ENCODE measurements at regions not wholly inside any gene's neighbourhood (a gene's known extent, or its start where the extent isn't known, plus 50 kb on each side); places are given as distances from the start of the nearest gene placed in this dataset.

DNA sequence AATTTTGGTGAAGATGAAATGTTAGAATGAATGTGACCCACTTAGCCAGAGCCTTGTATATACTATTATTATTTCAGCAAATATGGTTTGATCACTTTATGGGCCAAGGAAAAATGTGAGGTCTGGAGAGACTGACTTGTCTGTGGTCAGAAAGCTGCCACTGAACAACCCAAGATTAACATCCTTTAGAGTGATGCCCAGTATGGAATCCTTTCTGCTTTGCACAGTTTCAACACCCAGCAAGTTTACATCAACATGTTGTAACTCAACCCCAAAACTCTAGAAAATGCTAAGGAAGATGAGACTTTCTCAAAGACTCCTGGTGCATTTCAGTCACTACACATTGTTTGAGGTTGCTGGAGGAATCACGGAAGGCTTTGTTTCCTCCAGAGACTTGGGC is 107.7 kb downstream of the SNX19 start:
- TF ChIP-seq, protein P1, sequence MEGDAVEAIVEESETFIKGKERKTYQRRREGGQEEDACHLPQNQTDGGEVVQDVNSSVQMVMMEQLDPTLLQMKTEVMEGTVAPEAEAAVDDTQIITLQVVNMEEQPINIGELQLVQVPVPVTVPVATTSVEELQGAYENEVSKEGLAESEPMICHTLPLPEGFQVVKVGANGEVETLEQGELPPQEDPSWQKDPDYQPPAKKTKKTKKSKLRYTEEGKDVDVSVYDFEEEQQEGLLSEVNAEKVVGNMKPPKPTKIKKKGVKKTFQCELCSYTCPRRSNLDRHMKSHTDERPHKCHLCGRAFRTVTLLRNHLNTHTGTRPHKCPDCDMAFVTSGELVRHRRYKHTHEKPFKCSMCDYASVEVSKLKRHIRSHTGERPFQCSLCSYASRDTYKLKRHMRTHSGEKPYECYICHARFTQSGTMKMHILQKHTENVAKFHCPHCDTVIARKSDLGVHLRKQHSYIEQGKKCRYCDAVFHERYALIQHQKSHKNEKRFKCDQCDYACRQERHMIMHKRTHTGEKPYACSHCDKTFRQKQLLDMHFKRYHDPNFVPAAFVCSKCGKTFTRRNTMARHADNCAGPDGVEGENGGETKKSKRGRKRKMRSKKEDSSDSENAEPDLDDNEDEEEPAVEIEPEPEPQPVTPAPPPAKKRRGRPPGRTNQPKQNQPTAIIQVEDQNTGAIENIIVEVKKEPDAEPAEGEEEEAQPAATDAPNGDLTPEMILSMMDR (IDR thresholded peaks at IDR 0.05; ENCODE audit: unreplicated experiment), result no peak

DNA sequence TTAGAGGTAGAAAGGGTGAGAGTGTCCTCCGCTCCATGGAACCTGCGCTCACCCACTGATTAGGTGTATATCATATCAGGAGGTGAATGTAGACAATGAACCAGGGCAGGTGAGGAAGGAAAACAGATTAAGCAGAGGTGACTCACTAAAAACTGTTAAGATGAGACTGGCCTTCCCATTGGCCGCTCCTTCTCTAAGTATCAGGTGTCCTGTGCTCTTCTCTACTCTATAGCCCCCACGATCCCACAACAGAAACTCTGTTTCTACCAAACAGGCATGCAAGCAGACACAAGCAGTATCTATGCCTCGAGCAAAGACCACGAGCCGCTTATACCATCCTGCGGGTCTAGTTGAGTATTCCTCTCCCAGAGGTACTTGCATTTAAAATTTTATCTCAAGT is 103.1 kb downstream of the SNX19 start:
- Mint-ChIP-seq H3K4me1 (ENCODE audit: unreplicated experiment) (no peaks in the 10 kb centered on the region), H3K27me3 (ENCODE audit: unreplicated experiment) (peaks cover 6% of the 10 kb centered on the region), H3K27ac (ENCODE audit: unreplicated experiment) (no peak overlapping the region), H3K4me3 (ENCODE audit: unreplicated experiment) (no peak overlapping the region), H3K36me3 (ENCODE audit: low read depth, unreplicated experiment) (no peaks in the 10 kb centered on the region), H3K9me3 (ENCODE audit: unreplicated experiment) (no peaks in the 10 kb centered on the region)
- TF ChIP-seq, protein P1 (IDR thresholded peaks at IDR 0.05; ENCODE audit: unreplicated experiment), result no peak
- DNase-seq (ENCODE audit: low spot score), result no peak

More for the DNA sequence above, 107.7 kb downstream of the SNX19 start:
- Mint-ChIP-seq H3K4me1 (ENCODE audit: unreplicated experiment) (no peaks in the 10 kb centered on the region), H3K9me3 (ENCODE audit: unreplicated experiment) (no peaks in the 10 kb centered on the region), H3K36me3 (ENCODE audit: low read depth, unreplicated experiment) (no peaks in the 10 kb centered on the region), H3K27me3 (ENCODE audit: unreplicated experiment) (peaks cover 4% of the 10 kb centered on the region), H3K27ac (ENCODE audit: unreplicated experiment) (no peak overlapping the region), H3K4me3 (ENCODE audit: unreplicated experiment) (no peak overlapping the region)
- no peak for DNase-seq (ENCODE audit: low spot score)

DNA sequence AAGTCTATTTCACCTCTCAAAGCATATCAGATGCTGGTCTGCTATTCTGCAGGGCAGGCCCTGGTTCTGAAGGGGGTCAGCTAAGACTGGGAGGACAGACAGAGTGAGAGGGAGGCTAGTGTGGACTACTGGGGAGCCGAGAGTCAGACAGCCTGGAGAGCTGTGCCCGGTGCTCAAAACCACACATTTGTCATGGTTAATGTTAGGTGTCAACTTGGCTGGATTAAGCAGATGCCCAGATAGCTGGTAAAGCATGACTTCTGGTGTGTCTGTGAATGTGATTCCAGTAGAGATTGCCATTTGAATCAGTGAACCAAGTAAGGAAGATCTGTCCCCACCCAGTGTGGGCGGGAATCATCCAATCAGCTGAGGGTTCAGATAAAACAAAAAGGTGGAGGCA is 102.6 kb downstream of the SNX19 start:
- TF ChIP-seq, protein P1 (IDR thresholded peaks at IDR 0.05; ENCODE audit: unreplicated experiment), result no peak
- no peak overlapping the region for H3K4me3 Mint-ChIP-seq (ENCODE audit: unreplicated experiment)
- no peaks in the 10 kb centered on the region for H3K4me1 Mint-ChIP-seq (ENCODE audit: unreplicated experiment)
- DNase-seq (ENCODE audit: low spot score), result no peak
- no peaks in the 10 kb centered on the region for H3K36me3 Mint-ChIP-seq (ENCODE audit: low read depth, unreplicated experiment)
- H3K27ac Mint-ChIP-seq (ENCODE audit: unreplicated experiment), result no peak overlapping the region
- H3K9me3 Mint-ChIP-seq (ENCODE audit: unreplicated experiment), result no peaks in the 10 kb centered on the region
- H3K27me3 Mint-ChIP-seq (ENCODE audit: unreplicated experiment), result peaks cover 6% of the 10 kb centered on the region

DNA sequence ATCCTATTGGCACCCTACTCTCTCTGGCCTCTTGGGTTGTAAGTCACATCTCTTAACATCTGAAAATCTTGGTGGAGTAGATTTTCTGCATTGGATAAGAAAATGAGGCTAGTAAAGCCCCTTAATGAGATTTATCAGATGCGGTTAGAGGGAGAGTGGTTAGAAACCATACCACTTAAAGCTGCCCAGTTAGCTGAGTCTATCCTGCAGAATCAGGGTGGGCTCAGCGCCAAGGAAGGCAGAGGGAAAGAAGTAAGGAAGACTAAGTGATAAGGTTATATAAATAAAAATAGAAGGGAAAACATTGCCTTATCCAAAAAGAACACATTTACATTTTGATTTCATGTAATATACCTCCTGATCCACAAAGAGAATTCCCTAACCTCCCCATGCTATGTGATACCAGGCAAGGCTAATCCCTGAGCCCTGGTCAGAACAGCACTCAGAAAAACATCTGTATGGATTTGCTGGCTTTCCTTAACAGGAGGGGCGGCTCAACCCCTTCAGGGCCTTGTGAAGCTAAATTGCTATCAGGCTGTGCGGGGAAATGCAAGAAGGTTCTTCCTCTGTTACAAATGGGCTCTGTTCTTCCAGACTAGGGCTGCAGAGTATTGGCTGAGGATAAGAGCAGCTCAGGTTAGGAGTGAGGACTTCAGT is 101.7 kb downstream of the SNX19 start:
- TF ChIP-seq, protein P1 (IDR thresholded peaks at IDR 0.05; ENCODE audit: unreplicated experiment), result no peak
- Mint-ChIP-seq H3K4me1 (ENCODE audit: unreplicated experiment) (no peaks in the 10 kb centered on the region), H3K4me3 (ENCODE audit: unreplicated experiment) (no peak overlapping the region), H3K27ac (ENCODE audit: unreplicated experiment) (no peak overlapping the region), H3K36me3 (ENCODE audit: low read depth, unreplicated experiment) (no peaks in the 10 kb centered on the region), H3K9me3 (ENCODE audit: unreplicated experiment) (no peaks in the 10 kb centered on the region), H3K27me3 (ENCODE audit: unreplicated experiment) (peaks cover 6% of the 10 kb centered on the region)
- DNase-seq (ENCODE audit: low spot score), result no peak

DNA sequence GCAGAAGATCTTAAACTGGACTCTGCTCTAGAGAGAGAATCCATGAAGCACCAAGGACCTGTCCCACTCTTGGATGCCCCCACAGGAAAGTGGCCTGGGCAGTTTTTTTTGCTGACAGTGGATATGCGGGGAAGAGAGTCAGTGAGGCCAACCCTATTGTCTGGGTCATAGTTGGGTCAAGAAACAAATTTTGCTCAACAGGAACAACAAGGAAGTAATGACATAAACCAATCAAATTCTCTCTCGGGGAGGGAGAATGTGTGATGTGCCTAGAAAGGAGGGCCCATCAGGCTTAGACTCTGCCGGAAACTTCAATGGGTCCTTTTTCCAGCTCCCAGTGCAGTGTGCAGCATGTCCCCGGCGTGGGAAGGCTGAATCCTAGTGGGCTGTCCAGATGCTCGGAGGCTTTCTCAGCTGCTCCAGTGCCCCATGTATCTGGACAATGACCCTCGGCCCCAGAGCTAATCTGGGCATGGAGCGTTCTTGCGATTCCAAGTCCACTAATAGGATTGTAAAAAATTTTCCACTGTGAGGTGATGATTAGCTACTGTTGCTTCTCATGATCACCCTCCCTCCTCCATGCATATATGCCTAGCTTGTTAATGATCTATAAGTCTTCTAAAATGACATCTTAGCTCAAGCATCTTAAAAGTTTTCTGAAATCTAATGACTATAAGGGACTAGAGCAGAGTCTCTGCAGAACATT is 101.0 kb downstream of the SNX19 start:
- H3K27me3 Mint-ChIP-seq (ENCODE audit: unreplicated experiment), result peaks cover 6% of the 10 kb centered on the region
- TF ChIP-seq, protein P1 (IDR thresholded peaks at IDR 0.05; ENCODE audit: unreplicated experiment), result no peak
- no peak for DNase-seq (ENCODE audit: low spot score)
- H3K36me3 Mint-ChIP-seq (ENCODE audit: low read depth, unreplicated experiment), result no peaks in the 10 kb centered on the region
- H3K9me3 Mint-ChIP-seq (ENCODE audit: unreplicated experiment), result no peaks in the 10 kb centered on the region
- H3K4me3 Mint-ChIP-seq (ENCODE audit: unreplicated experiment), result no peak overlapping the region
- H3K27ac Mint-ChIP-seq (ENCODE audit: unreplicated experiment), result no peak overlapping the region
- no peaks in the 10 kb centered on the region for H3K4me1 Mint-ChIP-seq (ENCODE audit: unreplicated experiment)
